Umbilical cord (tissue), 1 donor: ENCODE measurements at regions not wholly inside any gene's neighbourhood (a gene's known extent, or its start where the extent isn't known, plus 50 kb on each side); places are given as distances from the start of the nearest gene placed in this dataset.
A peak's percentile ranks its signal among the peaks of the same experiment; 100 is the strongest.

ENCODE experiments used
- DNase-seq: peaks from one replicate; pipeline ENCODE4 v3.0.0-alpha.2; 2015; ENCODE audit warnings: low spot score

DNA sequence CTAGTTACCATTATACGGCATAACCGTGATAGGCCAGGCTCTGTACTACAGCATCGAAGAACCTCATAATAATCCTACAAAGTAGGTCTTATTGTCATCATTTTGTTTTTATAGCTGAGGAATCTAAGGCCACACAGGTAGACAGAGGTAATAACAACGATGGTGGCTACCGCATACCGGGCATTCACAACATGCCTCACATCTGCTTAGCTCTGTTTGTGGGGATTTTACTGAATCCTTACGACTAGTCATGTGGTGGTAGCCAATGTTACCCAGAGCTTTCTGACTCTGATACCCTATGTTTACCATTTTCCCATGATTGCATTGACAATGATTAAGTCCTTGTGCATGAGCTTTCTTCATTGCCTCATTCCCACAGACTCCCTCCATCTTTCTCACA lies 269.4 kb downstream of the TCF7L2 start:
- DNase-seq, result no peak

DNA sequence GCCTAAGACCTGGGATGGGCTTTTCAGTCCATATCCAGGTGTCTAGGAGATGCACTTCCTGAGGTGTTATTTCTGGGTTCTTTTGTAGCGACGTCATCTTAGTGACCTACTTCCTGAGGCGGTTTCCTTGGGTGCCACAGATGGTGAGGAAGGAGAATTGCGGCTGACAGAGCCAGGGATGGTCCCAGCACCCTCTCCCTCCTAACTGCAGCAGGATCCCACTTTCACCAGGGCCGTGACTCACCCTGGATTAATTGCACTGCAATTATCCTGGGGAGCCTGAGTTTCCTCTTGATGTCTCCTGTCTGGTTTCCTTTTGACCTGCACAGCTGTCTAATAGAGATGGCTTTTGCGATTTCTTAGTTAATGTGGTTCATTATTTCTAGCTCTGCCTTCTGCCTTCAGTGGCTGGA lies 271.7 kb downstream of the TCF7L2 start:
- no peak for DNase-seq

DNA sequence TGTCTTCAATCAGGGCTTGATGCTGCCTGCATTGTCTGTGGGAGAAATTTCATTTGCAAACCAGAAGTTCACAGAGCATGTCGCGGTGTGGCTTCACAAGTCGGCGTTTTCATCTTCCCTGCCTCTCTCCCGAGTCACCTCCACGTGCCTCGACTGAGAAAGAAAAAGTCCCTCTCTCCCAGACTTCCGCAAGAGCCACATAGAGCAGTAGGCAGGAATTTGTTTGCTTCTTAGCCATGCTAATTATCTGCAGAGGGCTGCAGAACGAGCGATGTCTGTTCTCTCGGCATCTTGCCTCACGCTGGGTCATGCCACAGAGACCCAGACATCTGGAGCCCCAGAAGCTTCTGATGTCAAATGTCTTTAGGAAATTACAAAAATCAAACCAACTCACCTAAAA lies 272.2 kb downstream of the TCF7L2 start:
- DNase-seq, result no peak

DNA sequence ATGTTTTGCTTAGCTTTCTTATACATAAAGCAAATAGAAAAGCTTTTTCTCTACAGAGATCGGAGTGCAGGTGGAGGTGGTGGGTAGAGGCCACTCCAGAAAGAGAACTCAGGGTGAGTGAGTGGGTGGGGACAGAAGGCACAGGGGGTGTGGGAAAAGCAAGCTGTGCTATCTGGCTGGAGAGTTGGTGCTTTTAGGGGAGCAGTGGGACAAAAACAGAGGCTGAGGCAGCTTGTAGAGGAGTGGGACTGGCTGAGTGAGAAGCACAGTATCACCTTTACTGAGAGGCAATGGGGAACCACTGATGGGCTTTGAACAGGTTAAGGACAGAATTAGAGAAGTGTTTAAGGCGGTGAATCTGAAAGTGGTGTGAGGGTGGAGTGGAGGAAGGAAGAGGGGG lies 275.3 kb downstream of the TCF7L2 start:
- DNase-seq, result no peak

DNA sequence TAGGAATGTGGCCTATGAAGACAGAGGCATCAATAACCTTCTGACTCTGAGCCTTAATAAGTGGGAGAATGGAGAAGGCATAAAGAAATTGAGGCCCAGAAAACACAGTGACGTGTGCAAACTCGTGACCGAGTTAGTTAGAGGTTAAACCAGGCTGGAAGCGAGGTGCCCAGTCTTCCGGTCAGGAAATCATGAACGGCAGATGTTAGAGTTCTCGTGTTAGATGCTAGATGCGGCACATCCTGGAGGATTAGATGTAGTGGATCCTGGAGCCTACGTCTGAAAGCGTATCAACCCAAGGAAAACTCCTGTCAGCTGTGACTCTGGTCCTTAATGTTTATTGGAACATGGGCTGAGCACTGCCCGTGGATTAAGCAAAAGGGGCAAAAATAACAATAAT lies 275.9 kb downstream of the TCF7L2 start:
- DNase-seq, result no peak

DNA sequence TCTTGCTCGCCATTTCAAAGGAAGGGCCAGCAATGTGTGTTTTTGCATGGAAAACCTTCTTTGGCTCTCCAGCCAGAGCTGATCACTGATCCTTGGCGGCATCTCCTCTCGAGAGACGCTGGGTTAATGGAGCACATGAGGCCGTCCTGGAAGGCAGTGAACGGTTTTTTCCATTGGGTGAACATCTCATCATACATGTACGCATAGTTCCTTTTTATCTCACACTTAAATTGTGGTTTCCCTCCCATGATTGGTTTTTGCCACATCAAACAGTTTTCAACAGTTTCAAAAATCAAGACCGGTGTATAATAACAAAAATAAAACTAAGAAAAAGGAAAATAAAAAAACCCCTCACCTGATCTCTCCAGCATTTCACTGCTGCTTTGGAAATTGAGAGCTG lies 276.4 kb downstream of the TCF7L2 start:
- DNase-seq, result no peak

DNA sequence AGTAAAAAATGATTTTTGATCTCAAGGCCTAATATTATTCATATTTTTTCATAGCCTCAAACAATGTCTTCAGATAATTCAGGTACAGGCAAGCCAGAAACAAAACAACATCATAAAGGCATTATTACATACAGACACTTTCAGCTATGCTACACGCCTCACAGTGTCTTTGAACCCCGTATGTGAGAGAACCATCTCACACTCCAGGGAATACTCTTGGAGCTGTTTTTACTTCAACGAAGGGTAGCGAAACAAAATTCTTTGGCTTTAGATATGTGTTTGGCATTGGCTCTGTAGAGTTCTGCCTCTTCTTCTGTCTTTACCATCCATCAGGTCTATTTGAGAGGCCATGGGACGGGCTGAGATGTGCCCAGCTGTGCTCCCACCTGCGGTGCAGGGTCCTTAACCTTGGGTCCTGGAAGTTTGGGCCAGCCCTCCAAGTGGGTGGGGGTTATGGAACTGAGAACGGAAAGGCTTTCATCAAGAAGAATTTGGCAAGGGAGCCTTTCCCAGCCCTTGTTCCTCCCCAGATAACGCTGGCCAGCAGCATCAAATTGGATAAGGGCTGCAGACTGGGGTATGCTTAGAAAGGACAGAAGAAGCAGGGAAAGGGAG lies 276.9 kb downstream of the TCF7L2 start:
- DNase-seq, result no peak

DNA sequence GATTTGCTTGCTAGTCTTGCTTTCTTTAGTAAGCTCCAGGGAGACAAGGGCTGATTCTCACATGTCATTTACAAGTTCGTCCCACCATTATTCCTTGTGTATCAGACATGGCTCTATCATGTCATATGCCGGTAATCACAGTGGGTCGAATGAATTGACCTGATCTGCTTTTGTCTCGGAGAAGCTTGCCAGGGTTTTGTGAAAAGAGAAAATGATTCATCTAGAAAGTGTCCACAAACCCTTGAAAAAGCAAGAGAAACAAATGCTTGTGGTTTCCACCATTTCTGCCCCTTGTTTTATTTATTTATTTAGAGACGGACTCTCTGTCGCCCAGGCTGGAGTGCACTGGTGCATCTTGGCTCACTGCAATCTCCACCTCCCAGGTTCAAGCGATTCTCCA lies 278.5 kb downstream of the TCF7L2 start:
- no peak for DNase-seq

DNA sequence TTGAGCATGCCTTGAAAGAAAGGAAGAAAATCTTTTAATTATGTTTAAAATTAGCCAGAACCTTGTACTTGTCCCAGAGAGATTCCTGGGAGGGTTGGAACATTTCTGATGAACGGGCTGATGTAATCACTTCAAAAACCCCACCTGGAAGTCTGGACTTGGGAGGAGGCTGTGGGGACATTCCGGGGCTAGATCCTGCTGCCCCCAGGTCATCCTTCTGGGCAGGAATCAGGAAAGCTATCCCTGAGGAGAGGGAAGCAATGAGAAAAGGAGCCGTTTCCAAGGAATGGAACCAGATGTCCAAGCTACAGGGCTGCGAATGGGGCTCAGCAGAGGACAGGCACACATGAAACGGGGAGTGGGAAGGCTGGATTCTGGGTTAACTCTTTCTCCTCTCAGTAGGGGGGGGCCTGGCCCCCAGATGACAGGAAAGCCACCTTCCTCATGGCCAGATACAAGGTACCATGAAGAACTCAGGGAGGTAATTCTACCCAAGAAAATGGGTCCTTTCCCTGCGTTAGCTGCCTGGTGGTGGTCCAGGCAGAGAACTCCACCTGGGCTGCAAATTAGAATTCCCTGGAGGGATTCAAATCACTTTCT lies 280.1 kb downstream of the TCF7L2 start:
- no peak for DNase-seq

DNA sequence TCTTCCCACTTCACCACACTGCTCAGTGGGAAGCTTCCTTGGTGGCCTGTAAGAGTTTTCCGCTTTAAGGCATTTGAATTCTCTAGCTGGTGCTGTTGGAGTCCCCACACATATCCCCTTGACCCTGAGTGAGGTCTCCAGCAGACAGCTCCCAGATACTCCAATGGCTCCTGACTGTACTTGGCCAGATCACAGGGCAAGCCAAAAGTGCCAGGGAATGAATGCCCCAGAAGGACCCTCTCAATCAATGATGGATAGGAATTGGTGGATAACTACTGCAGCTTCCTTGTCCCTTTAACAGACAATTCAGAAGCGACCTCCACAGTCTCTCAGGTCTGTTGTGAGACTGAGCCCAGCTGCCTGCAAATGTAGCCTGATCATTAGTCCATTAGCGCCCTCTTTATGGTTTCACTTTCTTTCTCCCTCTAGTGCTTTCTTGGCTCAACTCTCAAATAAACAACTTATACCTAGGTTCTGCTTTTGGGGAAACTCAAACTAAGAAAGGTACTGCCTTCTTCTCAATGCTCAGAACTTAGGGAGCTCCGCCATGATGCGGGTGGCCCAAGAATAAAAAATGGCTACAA lies 283.0 kb downstream of the TCF7L2 start:
- no peak for DNase-seq

DNA sequence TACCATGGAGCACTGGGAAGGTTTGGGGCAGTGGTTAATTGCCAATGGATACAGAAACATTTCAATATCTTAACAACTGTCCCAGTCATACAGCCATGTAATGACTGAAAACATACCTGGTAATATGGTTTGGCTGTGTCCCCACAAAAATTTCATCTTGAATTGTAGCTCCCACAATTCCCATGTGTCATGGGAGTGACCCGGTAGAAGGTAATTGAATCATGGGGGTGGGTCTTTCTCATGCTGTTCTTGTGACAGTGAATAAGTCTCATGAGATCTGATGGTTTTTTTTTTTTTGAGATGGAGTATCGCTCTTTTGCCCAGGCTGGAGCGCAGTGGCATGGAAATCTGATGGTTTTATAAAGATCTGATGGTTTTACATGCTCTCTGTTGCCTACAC lies 284.4 kb downstream of the TCF7L2 start:
- DNase-seq, result no peak

DNA sequence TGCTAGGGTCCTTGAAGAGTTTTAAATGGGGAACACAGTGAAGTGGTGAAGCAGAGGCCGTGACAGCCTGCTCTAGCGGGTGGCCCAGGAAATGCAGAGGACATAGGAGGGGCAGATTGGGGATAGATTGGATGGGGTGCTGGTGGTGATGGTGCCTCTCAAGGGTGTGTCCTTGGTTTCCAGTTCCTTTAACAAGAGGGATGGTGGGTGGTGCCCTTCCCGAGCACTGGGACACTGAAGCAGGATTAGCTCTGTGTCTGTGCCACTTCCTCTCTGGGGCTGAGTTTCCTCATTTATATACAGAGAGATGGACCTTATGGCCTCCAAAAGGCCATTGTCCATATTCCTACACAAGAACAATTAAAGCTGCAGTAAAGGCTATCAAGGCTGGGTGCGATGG lies 285.5 kb downstream of the TCF7L2 start:
- DNase-seq, result no peak

DNA sequence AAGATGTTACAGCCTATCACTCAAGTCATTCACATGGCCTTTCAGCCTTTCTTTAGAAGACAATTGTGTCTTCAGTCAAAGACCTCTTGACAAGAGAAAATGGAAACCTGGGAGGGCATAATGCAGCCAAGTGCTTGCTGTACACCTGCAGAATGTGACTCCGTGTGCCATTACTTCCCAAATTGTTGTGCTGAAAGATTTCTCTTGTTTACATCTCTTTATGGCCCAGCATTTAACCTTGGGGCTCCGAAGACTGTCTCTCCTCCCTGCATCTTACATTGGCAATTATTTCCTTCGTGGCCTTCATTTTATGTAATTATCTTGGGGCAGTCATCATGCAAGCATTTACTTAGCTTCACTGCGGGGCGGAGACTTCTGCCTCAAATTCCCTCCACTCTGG lies 287.0 kb downstream of the TCF7L2 start:
- no peak for DNase-seq

DNA sequence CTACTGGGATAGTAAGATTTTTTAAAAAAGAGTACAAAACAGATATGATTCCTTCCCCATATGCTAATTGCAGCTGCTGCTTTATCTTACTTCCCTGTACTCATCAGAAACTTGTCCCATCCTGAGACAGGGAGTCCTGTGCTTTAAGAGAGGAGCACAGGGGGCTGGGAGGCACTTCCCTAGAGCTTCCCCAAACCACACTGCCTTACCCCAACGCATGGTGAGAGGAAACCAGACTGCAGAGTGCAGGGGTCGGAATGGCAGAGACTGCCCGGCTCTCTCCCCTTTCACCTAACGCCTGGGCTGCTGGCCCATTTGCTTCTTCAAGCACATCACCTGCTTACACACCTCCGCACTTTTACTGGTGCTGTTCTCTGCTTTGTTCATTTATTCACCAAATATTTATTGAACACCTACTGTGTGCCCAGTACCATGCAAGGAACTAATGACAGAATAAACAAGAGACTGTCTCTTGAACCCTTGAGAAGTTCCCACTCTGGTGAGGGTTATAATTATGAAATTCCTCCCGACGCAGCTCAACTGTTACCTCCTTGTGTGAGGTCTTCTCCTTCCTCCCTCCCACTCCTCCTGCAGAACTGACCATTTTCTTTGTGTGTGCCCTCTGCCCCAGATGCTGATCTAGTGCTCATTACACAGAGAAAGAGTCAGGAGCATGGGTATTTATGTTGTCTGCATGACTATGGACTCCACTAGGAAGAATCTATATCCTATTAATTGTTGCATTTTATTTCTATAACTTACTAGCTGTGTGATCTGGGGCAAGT lies 289.7 kb downstream of the TCF7L2 start:
- no peak for DNase-seq

DNA sequence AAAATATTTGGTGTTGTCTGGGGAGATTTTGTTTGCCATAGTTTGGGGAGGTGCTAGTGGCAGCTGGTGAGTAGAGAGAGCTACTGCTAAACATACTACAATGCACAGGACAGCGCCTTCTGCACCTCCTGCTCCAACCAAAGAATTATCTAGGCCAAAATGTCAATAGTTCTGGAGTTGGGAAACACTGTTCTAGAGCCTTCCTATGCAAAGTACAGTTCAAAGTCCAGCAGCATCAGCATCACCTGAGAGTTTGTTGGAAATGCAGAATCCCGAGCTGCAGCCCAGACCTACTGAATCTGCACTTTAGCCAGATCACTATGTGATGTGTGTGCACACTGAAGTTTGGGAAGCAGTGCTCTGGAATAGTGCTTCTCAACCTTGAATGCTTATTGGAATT lies 290.7 kb downstream of the TCF7L2 start:
- DNase-seq, result no peak

DNA sequence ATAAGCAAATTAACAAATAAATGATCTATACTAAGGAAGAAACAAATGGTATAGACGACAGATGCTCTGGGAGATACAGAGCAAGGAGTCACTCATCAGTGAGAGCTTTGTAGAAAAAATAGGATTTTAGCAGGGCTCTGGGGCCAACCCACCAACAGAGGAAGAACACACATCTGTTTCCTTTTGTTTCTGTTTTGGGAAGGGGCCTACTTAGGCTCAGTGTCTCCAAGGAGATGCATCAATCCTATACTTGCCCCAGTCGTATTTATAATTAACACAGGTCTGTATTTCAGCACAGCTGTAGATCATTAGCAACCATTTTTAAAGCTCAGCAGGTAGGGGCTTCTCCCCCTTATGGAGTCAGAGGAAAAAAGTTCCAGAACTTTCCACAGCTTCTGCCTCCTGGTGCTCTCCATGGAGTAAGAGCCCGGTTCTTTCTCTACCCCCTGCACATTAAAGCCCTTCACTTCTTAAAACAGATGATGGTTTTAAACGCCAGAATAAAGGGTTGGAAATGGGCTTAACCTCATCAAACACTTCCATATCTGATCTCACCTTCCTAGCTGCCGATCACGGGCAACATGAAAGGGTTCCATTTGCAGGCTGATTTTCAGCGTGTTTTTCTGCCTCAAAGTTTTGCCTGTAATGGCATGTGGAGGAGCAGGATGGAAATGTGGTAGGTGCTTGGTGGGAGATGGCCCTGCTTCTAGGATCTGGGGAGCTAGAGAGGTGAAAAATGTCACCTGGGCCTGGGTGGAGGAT lies 291.7 kb downstream of the TCF7L2 start:
- DNase-seq, result no peak

DNA sequence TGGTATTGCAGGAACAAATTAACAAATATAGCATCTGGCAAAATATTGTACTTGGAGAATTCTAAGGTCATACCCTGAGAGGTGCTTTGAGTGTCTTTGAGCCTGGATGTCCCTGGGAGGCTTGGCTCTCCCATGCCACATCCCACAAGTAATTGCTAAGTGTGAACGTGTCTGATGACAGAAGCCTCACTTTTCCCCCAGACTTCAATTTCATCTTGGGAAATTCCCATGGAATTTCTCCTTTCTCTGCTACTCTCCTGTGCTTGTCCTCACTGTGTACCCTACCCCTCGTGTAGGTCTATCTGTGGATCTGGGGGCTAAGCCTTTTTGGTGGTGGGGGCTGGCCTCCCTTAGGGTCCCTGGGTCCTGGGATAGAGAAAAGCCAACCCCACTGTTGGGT lies 293.3 kb downstream of the TCF7L2 start:
- DNase-seq, result no peak

DNA sequence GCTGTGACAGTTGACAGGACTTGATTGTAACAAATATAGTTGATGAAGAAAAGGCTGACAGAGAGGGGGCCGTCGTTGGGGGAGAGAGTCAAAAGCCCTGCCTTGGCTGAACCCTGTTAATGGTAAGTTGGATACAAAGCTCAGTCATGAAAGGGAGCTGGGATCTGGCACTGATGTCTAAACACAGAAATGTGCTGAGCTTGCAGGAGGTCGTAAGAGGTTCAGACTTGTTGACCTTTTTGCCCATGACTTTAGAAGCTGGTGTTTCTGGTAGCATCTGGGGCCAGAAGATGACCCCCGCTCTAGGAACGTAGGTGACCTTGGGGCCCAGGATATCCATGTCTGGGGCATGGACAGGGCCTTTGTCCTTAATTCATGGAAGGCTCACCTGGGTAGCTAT lies 294.7 kb downstream of the TCF7L2 start:
- DNase-seq, result peak; percentile 12

DNA sequence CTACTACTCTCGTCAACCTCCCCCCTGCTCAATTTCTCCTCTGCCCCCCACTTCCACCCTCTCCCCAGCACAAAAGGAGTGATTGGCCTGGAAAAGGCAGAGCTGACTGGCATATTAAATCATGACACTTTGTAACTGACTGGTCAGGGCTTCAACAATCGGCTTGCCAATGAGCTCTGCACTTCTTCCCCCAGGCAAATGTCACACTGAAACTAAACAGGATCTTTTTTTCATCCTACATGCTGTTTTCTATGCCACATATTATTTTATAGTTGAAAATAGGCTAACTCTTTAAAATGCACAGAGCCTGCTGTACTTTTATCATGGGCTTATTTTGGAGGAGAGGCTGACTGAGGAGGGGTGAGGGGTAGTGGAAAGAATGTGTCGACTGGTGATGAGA lies 295.2 kb downstream of the TCF7L2 start:
- DNase-seq, result peak; percentile 62

DNA sequence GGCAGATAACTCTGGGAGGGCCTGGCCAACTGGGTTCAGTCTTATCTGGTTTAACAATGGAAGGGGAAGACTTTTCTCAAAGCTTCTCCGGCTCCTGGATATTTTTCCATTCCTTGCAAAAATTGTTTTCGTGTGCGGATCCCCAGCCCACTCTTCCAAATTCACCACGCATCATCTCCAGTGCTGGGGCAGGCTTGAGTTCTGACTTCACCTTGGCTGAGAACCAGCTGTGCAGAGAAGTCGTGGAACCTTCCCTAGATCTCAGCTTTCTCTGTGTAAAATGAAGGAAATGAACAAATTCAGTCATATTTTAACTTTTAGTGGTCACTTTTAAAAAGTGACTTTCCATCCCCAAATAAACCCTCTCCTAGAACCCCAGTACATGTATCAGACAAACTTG lies 297.0 kb downstream of the TCF7L2 start:
- no peak for DNase-seq

DNA sequence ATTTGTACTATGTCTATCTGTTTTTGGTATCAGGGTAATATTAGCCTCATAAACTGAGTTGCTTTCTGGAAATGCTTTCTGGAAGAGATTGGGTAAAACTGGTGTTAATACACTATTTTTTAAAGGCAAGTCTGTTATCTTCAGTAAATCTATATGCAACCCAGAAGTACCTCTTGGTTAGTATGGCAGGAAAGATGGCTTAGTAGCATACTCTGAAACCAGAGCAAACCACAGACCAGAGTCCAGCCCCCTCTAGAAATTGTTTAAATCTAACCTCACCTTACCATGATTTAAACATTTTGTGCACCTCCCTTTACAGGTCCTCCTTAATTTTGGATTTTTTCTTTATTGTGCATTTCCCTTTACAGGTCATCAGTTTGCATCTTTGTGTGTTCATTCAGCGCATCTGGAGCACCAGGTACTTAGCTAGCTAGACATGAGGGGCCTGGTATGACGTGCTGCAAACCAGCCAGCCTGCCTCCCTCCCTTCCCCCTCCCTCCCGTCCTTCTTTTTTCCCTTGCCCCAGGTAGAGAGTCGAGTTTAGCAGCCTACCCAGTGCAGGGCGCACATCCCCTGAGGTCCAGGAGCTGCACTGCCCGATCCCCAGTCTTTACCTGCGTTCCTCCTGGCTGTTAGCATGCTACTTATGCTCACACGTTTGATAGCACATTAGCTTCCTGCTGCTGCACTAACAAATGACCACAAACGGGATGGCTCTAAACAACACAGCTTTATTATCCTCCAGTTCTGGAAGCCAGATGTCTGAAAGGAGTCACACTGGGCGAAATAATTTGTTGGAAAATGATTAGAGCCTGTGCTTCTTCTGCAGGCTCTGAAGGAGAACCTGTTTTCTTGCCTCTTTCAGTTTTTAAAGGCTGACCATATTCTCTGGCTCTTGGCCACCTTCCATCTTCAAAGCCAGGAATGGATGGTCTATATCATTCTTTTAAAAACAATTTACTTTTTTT lies 299.9 kb upstream of the HABP2 start:
- no peak for DNase-seq
